ENCODE measurements at regions not wholly inside any gene's neighbourhood (a gene's known extent, or its start where the extent isn't known, plus 50 kb on each side); places are given as distances from the start of the nearest gene placed in this dataset.

- H3K4me3 ChIP-seq (ENCODE audit: low read depth, low read length), result no peak overlapping the region
- TF ChIP-seq CTCF (IDR thresholded peaks at IDR 0.05; ENCODE audit: low read depth, low read length), result no peak
These were observed 54.3 kb upstream of the CLMP start for GRCh38 chr11:123249354-123249753.

- TF ChIP-seq CTCF (IDR thresholded peaks at IDR 0.05; ENCODE audit: low read depth, low read length), result no peak
- no peak overlapping the region for H3K4me3 ChIP-seq (ENCODE audit: low read depth, low read length)
These were observed 52.8 kb upstream of the CLMP start for GRCh38 chr11:123247813-123248379.

GRCh38 chr11:123247496-123247799, 52.4 kb upstream of the CLMP start:
- H3K4me3 ChIP-seq (ENCODE audit: low read depth, low read length), result no peak overlapping the region
- no peak for TF ChIP-seq CTCF (IDR thresholded peaks at IDR 0.05; ENCODE audit: low read depth, low read length)

GRCh38 chr11:123246749-123247495, 51.9 kb upstream of the CLMP start:
- TF ChIP-seq CTCF (IDR thresholded peaks at IDR 0.05; ENCODE audit: low read depth, low read length), result peak; percentile 97
- H3K4me3 ChIP-seq (ENCODE audit: low read depth, low read length), result no peak overlapping the region

GRCh38 chr11:123245567-123245966, 50.5 kb upstream of the CLMP start:
- H3K4me3 ChIP-seq (ENCODE audit: low read depth, low read length), result no peak overlapping the region
- TF ChIP-seq CTCF (IDR thresholded peaks at IDR 0.05; ENCODE audit: low read depth, low read length), result no peak
